Activated CD8-positive, alpha-beta memory T cell treated with anti-CD3 and anti-CD28 coated beads for 24 hours (primary cell): ENCODE measurements at regions not wholly inside any gene's neighbourhood (a gene's known extent, or its start where the extent isn't known, plus 50 kb on each side); places are given as distances from the start of the nearest gene placed in this dataset.
"Not testable (repeated sequence)": the region's sequence is repeated elsewhere in the genome, so short reads cannot be mapped to it uniquely, and the experiment has no call there.

Source experiments
- DNase-seq: peaks from one replicate; pipeline ENCODE4 v3.0.0-alpha.2; 2020

GRCh38 chr7:8938044-8938805, 504.8 kb downstream of the NXPH1 start:
- no peak for DNase-seq

- no peak for DNase-seq
Measured at GRCh38 chr7:8939446-8939845, 506.0 kb downstream of the NXPH1 start.

GRCh38 chr7:8963722-8964121, 530.3 kb downstream of the NXPH1 start:
- DNase-seq = no peak

- DNase-seq = no peak
Measured at GRCh38 chr7:8965177-8965576, 531.8 kb downstream of the NXPH1 start.

- no peak for DNase-seq
Measured at GRCh38 chr7:8973601-8974000, 540.2 kb downstream of the NXPH1 start.

- DNase-seq = no peak
Measured at GRCh38 chr7:8975681-8976080, 542.3 kb downstream of the NXPH1 start.

- no peak for DNase-seq
Measured at GRCh38 chr7:8982338-8982992, 549.1 kb downstream of the NXPH1 start.

- no peak for DNase-seq
Measured at GRCh38 chr7:8985255-8985654, 551.8 kb downstream of the NXPH1 start.

GRCh38 chr7:8988267-8988666, 554.9 kb downstream of the NXPH1 start:
- DNase-seq = no peak

GRCh38 chr7:8991159-8991558, 557.8 kb downstream of the NXPH1 start:
- DNase-seq = no peak

GRCh38 chr7:8998762-8999161, 565.4 kb downstream of the NXPH1 start:
- no peak for DNase-seq

- DNase-seq = no peak
Measured at GRCh38 chr7:9013940-9014339, 580.5 kb downstream of the NXPH1 start.

- DNase-seq = no peak
Measured at GRCh38 chr7:9017286-9017685, 583.9 kb downstream of the NXPH1 start.

- DNase-seq = no peak
Measured at GRCh38 chr7:9022456-9022855, 589.0 kb downstream of the NXPH1 start.

- DNase-seq = no peak
Measured at GRCh38 chr7:9023675-9024294, 590.4 kb downstream of the NXPH1 start.

GRCh38 chr7:9026121-9026520, 592.7 kb downstream of the NXPH1 start:
- no peak for DNase-seq

GRCh38 chr7:9028012-9028411, 594.6 kb downstream of the NXPH1 start:
- DNase-seq = no peak

GRCh38 chr7:9029681-9030530, 596.5 kb downstream of the NXPH1 start:
- DNase-seq = no peak

GRCh38 chr7:9030976-9031375, 597.6 kb downstream of the NXPH1 start:
- no peak for DNase-seq

GRCh38 chr7:9031386-9031785, 598.0 kb downstream of the NXPH1 start:
- no peak for DNase-seq

GRCh38 chr7:9036080-9036479, 602.7 kb downstream of the NXPH1 start:
- DNase-seq = no peak

- no peak for DNase-seq
Measured at GRCh38 chr7:9071160-9071762, 637.9 kb downstream of the NXPH1 start.

GRCh38 chr7:9075774-9076173, 642.4 kb downstream of the NXPH1 start:
- DNase-seq = not testable (repeated sequence)
